ENCODE measurements at regions not wholly inside any gene's neighbourhood (a gene's known extent, or its start where the extent isn't known, plus 50 kb on each side); places are given as distances from the start of the nearest gene placed in this dataset.

DNA sequence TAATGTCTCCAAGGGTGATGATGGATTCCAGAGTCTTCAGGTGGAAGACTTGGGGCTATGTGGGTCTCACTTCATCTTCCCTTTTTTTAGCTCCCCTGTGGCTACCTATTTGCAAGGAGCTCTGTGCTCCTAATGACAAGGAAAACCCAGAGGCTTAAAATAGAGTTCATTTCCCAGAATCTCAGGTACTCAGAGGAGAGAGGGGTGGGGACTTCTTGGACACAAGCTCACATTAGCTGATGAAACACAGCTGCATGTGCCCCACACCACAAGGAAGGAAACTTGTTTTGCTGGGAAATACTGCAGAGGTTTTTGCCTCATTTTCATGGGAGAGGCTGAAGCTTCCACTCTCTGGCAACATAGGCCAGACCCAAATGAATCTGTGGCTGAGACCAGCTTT, 138.6 kb upstream of the SLC1A4 start:
- TF ChIP-seq CTCF (IDR thresholded peaks at IDR 0.05): no peak
- TF ChIP-seq EP300 (IDR thresholded peaks at IDR 0.05): no peak
